Stimulated activated CD4-positive, alpha-beta T cell treated with anti-CD3 and anti-CD28 coated beads, Interleukin-12 subunit alpha, Interleukin-12 subunit beta, amount 100 ng/mL, for 4 hours (primary cell): ENCODE measurements at regions not wholly inside any gene's neighbourhood (a gene's known extent, or its start where the extent isn't known, plus 50 kb on each side); places are given as distances from the start of the nearest gene placed in this dataset.
"Not testable (repeated sequence)": the region's sequence is repeated elsewhere in the genome, so short reads cannot be mapped to it uniquely, and the experiment has no call there.

Source experiments
- DNase-seq: peaks from one replicate; pipeline ENCODE4 v3.0.0-alpha.2; 2020

DNA sequence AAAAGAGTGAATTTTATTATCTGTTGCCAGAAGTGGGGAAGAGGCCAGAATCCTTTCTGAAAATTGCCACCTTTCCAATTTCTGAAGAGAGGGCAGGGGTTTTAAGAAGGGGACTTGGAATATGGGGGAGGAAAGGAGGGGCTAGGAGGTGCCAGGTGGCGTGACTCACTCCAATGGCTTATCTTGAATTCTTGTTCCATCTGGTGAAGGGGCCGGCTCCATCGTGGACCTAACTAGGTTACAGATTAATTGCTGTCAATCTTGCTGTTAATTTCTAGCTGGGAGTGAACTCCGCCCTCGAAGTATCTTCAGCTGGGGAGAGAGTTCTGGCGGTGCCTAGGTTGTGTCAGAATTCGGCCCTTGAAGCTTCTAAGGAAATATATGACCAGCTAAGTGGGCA, 138.7 kb downstream of the YTHDC2 start:
- DNase-seq = no peak

DNA sequence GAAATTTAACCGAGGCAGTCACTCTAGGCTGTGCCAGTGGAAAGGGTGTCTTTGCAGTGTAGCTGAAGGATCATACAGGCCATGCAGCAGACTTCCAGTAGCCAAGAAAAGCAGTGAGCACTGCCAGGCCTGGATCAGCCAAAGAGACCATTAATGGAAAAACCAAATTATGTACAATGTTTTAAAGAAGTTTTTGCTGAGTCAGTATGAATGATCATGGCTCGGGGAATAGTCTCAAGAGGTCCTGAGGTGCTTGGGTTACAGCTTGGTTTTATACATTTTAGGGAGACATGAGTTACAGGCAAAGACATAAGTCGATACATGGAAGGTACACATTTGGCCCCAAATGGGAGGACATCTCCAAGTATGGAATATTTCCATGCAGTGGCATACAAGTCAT, 141.3 kb downstream of the YTHDC2 start:
- no peak for DNase-seq

DNA sequence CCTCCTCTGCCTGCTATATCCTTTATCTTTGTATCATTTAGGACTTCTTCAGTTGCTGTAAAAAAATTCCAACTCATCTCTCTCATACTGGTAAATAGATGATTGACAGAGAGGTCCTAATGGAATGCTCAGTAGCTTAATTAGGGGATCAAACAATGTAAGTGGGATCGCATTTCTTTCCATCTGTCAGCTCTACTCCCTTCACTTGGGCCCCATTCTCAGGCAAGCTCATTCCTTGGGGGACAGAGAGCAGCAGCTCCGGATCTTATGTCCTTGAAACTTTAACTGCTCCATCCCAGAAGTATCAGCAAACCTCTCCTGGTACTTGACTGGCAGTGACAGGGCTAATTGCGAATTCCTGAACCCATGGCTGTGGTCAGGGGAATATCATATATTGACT, 146.7 kb downstream of the YTHDC2 start:
- DNase-seq = no peak

DNA sequence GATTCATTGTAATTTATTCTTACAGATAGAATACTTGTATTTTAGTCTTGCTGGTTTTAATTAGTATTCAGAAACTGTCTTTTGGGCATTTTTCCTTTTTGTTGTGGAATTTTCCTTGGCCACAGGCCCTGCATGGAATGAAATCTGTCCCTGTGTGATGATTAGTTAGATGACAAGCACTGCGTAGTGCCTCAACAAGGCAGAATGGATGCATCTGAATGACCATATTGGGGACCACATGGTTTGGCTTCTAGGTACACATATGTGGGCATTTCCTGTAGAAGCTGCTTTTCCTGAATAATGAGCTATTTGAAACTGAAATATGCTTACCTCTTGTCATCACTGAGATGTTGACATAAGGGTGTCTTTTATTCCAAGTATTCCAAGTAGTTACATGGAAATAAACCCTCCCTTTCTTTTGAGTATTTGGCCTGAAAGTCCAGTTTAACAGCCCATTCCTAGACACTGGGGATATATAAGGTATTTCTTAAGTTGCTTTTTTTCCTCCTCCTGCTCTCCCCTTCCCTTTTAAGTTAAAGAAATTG, 147.3 kb downstream of the YTHDC2 start:
- DNase-seq = no peak

DNA sequence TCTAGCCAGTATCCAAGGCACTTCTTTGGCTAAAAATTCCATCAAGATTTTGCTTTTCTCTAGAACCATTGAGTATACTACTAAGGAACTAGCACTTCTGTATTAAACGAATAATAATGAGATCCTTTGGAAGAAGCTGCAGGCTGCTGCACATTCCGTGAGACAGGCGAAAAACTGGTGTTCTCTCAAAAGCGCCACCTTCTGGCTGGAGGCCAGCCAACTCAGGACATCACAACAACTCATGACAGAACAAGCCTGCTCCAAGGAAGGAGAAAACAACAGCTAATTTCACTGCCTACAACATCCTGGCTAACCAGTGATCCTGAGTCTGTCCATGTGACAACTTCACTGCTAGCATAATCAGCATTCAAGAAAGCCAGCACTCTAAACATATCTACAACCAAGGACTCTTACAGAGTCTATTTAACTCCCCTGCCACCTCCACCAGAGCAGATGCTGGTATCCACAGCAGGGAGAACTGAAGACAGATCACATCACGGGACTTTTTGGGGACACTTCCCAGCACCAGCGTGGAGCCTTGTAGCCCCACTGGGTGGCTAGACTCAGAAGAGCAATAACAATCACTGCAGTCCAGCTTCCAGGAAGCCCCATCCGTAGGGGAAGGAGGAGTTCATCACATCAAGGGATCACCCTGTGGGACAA, 150.5 kb downstream of the YTHDC2 start:
- DNase-seq = peak; percentile 19

DNA sequence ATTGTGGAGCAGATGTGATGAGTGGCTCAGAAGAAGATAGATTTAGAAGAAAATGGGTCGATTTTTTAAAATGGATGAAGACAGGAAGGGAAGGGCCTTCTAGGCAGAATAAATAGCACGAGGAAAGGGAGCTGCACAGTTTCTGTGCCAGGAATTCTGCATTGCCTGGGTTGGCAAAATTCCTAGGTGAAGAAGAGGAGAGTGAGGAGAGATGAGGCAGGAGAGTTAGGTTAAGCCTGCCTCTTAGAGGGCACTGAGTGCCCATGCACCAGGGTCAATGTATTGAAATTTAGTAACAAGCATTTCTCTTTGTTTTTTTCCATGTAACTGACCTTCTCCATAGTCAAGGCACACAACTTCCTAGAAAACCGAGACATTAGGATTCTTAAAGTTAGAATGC, 159.5 kb downstream of the YTHDC2 start:
- DNase-seq = no peak

DNA sequence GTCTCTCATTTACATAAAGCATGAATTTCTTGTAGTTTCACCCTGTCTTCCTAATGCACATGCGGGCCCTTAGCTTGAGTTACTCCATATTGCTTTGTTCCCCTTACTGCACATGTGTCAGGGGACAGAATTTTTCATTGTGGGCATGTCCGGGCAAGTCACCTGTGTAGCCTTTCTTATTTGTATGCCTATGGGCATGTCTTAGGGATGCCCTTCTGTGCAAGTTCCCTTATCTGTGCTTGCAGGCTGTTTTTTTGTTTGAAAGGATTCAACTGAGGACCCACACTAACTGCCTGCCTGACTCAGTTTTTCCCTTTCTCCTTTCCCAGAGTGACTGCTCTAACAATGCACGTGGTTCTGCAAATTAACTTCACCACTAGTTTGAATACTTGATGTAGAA, 161.7 kb downstream of the YTHDC2 start:
- no peak for DNase-seq

DNA sequence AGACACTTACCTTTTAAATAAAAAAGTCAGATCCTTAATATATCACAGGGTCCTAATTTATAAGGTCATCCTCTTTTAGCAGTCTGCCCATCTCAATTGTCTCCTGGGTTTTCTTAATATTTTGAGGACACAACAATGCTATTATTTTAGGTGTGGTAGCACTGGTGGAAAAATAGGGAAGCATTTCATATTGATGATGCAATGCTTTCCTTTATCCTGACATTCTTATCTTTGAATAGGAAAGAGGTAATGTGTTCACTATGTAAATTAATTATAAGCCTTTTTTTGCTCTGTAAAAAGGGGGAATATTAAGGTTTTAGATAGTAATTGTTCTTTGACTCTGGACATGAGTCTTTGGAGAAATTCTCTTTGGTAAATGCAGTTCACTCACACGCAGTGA, 164.7 kb downstream of the YTHDC2 start:
- DNase-seq = no peak

DNA sequence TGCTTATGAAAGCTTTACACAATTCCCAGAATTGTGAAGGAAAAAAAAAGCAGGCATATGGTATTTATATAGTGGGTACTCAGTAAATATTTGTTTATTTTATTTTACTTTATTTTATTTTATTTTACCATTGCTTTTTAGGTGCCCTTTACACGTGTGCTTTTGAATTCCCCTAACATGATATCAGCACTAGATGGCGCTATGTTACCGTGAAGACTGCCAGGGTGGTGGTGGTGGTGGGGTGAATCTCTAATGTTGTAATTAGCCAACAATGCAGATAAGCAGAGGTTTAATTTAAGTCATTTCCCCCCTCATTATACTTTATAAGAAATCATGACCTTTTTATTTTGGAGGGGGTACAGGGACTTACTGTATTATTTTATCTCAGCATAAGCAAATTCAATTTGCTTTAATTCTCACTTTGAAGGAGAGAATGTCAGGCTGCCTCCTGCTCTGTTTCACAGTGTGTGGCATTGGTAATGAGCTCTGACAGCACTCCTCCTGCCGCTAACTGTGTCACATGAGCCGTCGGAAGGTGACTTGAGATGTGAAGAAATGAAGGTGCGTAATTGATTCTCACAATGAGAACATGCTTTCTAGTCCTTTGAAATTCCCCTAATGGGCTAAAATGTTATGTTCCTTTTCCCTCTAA, 165.6 kb downstream of the YTHDC2 start:
- DNase-seq = no peak

DNA sequence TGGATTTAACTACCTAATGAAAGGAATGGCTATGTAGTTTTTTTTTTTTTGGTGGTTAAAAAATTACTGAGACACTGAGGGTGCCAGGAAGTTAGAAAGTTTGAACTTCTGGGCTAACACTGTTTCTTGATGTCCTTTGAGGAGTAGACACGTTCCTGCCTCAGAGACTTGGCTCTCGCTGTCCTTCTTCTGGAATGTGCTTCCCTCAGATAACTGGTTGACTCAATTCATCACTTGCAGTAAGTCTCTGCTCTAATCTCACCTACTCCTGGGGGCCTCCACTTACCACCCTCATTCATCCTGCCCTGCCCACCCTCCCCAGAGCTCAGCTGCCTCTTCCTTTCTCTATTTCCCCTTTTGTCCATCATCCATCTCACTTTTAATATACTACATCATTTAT, 167.0 kb downstream of the YTHDC2 start:
- DNase-seq = no peak

DNA sequence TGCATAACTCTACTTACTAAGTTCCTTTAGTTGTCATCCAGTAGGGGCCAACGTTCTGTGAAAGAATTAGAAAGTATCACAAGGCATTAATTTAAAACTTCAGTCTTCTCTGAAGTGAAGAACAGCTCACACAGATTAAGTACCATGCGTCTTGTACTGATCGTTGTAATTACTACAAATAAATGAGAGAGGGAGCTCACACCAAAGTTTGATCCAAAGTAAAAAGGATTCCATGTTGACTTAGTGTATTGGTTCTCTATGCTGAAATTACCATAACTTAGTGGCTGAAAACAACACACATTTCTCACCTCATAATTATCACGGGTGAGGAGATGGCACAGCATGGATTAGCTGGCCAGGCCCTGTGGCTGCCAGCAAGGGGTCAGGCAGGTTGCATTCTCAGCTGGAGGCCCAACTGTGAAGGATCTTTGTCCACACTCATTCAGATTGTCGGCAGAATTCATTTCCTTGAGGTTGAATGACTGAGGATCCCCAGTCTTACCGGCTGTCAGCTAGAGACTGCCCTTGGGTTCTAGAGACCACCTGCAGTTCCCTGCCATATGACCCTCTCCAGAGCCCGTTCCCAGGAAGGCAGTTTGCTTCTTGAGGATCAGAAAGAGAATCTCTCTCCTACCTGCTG, 169.1 kb downstream of the YTHDC2 start:
- DNase-seq = no peak

DNA sequence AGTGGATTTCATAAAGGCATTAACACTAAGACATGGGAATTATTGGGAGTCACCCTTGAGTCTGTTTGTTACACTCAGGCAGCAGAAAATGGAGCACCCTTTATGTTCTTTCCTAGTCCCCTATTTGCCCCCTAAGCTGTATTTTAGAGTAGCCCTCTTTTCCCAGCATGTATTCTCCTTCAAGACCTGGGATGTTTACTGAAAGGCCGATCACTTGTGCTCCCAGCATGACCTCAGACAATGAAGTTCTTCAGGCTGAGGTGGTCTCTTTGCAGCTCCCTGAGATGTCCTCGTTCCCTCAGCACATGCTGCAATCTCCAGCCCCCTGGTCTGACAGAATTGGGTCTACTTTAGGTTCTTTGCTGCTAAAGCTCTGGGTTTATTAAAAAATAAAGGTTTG, 169.7 kb downstream of the YTHDC2 start:
- no peak for DNase-seq

DNA sequence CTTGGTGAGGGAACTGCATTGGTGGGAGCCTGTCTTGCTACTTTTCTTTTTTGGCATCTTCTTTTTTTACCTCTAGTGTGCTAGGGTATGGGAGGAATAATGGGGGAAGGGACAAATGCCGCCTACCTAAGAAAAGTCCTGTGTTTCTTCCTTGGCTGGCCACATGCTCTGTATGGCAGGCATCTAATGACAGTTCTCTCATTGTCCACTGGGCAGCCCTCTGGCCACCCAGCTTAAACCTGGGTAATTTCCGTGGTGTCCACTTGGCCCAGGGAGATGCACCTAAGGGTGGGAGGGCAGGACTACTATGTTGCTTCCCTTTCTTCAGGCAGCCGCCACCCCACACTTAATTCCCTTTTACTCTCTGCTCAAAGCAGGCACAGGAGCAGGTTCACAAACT, 173.1 kb downstream of the YTHDC2 start:
- DNase-seq = no peak

DNA sequence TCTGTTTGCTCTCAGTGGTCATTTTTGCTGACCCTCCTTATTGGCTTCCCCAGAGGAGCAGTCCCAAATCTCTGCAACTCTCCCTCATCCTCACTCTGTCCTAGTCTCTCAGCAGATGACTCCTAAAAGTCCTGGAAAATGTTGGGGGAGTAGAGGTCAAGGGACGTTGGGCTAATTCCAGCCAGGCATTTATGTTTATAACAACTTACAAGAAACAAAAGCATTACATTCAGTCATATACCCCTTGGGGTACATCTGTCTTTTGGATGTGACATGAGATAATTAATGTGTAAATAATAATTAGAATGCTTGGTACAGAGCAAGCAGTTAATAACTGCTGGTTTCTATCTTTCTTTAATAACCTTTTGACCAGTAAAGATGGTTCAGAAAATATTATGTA, 176.2 kb downstream of the YTHDC2 start:
- no peak for DNase-seq

DNA sequence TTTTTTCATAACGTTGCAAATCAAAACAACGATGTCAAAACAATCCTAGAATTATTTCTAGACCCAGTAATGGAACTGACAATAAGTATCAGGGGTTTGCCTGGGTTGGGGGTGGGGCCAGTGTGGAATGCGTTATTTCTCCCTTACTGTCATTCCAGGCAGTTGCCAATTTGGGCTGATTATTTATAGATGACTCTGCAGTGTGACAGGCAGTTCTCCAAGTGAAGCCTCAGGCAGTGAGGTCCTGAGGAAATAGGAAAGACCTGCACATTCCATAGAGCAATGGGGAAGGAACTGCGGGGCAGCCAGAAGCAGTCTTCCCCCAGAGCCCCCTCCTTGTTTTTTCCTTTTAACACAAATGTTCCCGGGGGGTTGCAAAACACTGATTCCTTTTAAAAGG, 179.0 kb downstream of the YTHDC2 start:
- DNase-seq = no peak

DNA sequence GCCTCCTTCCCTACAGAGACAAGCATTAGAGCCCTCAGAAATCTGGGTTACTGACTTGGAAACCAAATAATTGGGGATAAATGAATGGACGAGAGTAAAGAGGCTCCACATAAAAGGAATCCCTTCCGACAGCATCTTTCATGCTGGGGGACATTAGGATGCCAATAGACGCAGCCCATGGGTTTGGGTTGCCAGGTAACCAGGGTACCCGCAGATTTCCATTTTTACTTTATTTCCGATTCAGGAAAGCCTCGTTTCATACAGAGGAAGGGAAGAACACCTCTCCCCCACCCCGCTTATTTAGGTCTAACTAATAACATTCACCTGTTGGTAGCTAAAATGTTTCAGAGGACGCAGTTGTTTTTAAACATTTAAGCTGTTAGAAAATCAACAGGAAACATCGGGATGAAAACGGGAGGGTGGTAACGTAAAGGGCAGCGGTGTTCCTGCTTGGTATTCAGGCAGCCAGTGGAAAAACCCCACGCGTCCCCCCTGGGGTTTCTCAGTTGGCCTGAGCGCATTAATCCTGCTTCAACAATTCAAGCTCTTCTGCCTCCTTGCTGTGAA, 179.5 kb downstream of the YTHDC2 start:
- no peak for DNase-seq

DNA sequence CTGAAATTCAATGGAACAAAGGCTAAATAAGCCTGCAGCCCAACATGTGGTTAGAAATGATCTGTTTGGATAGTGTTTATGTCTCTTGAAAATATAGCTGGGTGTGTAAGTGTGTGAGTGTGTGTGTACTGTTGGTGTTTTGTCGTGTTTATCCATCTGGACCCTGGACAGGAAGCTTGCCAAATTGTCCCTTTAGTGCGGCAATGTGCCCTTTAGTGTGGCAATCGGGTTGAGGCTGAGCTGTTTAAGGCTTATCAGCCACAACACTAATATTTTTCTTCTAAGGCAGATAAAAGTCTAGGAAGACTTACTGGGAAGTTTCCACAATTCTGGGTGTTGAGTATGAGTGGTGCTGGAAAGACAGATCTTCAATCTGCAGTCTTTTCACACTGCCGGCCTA, 180.2 kb downstream of the YTHDC2 start:
- no peak for DNase-seq

DNA sequence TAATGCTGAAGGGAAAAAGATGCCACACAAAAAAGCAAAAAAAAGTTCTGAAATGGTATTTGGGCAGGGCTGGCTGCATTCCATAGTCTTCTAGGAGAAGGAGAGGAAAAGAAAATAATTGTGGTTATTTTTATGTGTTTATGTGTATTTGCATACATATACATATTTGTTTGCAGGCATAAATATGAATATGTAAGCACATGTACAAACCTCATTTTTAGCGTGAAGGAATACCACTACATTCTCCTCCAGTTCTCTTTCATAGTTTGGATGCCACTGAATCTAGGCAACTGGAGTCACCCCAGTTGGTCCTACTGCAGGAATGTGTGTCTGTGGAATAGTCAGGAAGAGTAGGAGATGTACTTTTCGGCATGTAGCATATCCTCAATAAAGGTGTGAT, 181.1 kb downstream of the YTHDC2 start:
- no peak for DNase-seq

DNA sequence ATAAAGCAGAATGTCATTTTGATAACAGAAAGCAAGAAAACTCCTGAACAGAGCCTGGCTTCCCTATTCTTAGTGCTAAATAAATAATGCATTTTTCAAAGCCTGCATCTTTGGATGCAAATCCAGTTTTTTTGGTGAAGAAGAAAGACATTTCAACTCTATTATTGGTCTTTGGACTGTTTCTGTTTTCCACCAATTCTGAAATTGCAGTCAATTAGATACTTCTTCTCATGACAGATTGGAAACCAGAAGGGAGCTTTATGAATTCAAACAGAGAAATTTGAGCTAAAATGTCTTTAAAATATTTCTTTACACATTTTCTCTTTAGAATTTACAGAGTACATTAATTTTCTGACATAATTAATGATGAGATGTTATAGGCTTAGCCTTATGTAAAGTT, 189.8 kb downstream of the YTHDC2 start:
- no peak for DNase-seq

DNA sequence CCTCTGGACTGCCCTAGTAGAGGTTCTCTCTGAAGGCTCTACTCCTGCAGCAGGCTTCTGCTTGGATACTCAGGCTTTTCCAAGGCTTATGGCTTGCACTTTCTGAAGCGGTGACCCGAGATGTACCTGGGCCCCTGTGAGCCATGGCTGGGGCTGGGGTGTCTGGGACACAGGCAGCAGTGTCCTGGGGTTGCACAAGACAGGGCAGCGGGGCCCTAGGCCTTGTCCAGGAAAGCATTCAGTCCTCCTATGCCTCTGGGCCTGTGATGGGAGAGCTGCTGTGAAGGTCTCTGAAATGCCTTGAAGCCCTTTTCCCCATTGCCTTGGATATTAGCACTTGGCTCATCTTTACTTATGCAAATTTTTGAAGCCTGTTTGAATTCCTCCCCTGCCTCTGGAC, 192.2 kb downstream of the YTHDC2 start:
- DNase-seq = no peak

DNA sequence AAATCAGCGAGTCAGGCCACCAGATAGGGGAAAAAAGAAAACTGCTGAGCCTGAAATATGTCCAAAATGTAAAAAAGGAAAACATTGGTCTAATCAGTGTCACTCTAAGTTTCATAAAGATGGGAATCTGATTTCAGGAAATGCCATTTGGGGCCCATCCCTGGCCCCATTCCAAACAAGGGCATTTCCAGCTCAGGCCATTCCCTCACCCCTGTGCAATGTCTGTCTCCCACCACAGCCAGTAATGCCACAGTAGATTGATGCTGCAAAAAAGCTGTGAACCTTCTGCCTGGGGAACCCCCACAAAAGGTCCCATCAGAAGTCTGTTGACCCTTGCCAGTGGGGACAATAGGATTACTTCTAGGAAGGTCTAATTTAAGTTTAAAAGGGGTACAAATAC, 199.6 kb downstream of the YTHDC2 start:
- DNase-seq = no peak

DNA sequence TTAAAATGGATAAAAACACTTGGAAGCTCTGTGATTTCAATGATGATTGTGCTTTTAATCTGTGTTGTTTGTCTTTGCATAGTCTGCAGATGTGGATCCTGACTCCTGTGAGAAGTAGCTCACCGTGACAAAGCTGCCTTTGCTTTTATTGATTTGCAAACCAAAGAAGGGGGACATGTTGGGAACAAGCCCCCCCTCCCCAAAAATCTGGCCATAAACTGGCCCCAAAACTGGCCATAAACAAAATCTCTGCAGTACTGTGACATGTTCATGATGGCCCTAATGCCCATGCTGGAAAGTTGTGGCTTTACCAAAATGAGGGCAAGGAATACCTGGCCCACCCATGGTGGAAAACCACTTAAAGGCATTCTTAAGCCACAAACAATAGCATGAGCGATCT, 202.4 kb downstream of the YTHDC2 start:
- DNase-seq = not testable (repeated sequence)

DNA sequence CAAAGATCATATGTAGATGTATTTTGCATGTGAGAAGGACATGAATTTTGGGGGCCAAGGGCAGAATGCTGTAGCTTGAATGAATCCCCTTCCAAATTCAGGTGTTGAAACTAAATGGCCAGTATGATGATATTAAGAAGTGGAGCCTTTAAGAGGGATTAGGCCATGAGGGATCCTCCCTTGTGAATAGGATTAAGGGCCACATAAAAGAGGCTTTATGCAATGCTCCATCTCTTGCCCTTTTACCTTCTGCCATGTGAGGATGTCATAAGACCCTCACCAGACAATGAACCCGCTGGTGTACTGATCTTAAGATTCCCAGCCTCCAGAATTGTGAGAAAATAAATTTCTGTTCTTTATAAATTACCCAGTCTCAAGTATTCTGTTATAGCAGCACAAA, 206.1 kb downstream of the YTHDC2 start:
- DNase-seq = no peak

DNA sequence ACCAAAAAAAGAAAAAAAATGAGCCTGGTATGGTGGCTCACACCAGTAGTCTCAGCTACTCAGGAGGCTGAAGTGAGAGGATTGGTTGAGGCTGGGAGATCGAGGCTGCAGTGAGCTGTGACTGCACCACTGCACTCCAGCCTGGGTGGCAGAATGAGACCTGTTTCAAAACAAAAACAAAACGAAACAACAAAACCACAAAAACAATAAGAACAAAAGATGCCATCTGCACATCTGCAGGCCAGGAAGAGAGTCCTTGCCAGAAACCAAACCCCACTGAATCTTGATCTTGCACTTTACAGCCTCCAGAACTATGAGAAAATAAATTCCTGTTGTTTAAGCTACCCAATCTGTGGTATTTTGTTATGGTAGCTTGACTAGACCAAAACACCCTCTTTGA, 207.7 kb downstream of the YTHDC2 start:
- no peak for DNase-seq
